SW 1271 (cell line): ENCODE measurements at regions not wholly inside any gene's neighbourhood (a gene's known extent, or its start where the extent isn't known, plus 50 kb on each side); places are given as distances from the start of the nearest gene placed in this dataset.

Source experiments
- DNase-seq, 2 experiments: peaks; one replicate each; lab custom pipeline; 2025; lab: John Stamatoyannopoulos, UW

- peak in 1 of 2 experiments; percentile 21 for DNase-seq
Observed at GRCh38 chrX:30504309-30504708, 73.3 kb downstream of the TASL start.

- DNase-seq, result no peak
Observed at GRCh38 chrX:30495468-30495867, 82.1 kb downstream of the TASL start.

- DNase-seq, result no peak
Observed at GRCh38 chrX:30493348-30493747, 84.2 kb downstream of the TASL start.

GRCh38 chrX:30489323-30489722 is 88.2 kb downstream of the TASL start:
- no peak for DNase-seq

- DNase-seq, result no peak
Observed at GRCh38 chrX:30488092-30488491, 89.5 kb downstream of the TASL start.

GRCh38 chrX:30483996-30484395 is 93.6 kb downstream of the TASL start:
- DNase-seq, result no peak

GRCh38 chrX:30468471-30468870 is 109.1 kb downstream of the TASL start:
- DNase-seq, result no peak
